ENCODE measurements at regions not wholly inside any gene's neighbourhood (a gene's known extent, or its start where the extent isn't known, plus 50 kb on each side); places are given as distances from the start of the nearest gene placed in this dataset.
"Not testable (repeated sequence)": the region's sequence is repeated elsewhere in the genome, so short reads cannot be mapped to it uniquely, and the experiment has no call there.

GRCh38 chr4:158397781-158398180, 123.9 kb upstream of the RXFP1 start:
- Histone ChIP-seq H3K9me3 (ENCODE audit: low read length) (no peaks in the 10 kb centered on the region), H3K9me2 (ENCODE audit: insufficient read depth, low read length) (no peaks in the 10 kb centered on the region), H4K20me1 (ENCODE audit: insufficient read depth, low read length) (no peaks in the 10 kb centered on the region), H3K4me1 (ENCODE audit: insufficient read depth, low read length, poor library complexity, severe bottlenecking) (no peaks in the 10 kb centered on the region), H3K79me2 (ENCODE audit: insufficient read depth, low read depth, low read length) (no peaks in the 10 kb centered on the region), H3K4me2 (ENCODE audit: low read length) (no peak overlapping the region), H3K27ac (ENCODE audit: low read depth, low read length, poor library complexity, severe bottlenecking) (no peak overlapping the region), H2AFZ (ENCODE audit: low read length) (no peak overlapping the region), H3K4me3 (ENCODE audit: low read depth, low read length, poor library complexity, severe bottlenecking) (no peak overlapping the region), H3K36me3 (ENCODE audit: insufficient read depth, low read length) (no peaks in the 10 kb centered on the region)
- no peak for DNase-seq (ENCODE audit: low spot score)
- TF ChIP-seq CTCF (conservative IDR thresholded peaks at IDR 0.05; ENCODE audit: low read length), result no peak
- TF ChIP-seq EZH2phosphoT487 (IDR thresholded peaks at IDR 0.05; ENCODE audit: borderline replicate concordance, low read depth, low read length), result no peak
- ChIA-PET CTCF (ENCODE audit: unreplicated experiment) (no interaction called here), POLR2A (interaction anchor here (0.7 kb wide), 1 partner anchor 1780 kb away, joined by 5 read pairs; no protein-coding TSS in a partner anchor)
- intact Hi-C loops (cut with micrococcal nuclease; ENCODE audit: unreplicated experiment), result no loop called here
- no TSS peak for BruUV-seq (replicated peaks)

GRCh38 chr4:158407961-158408360, 113.7 kb upstream of the RXFP1 start:
- H2AFZ ChIP-seq (ENCODE audit: low read length); H3K36me3 ChIP-seq (ENCODE audit: insufficient read depth, low read length); H4K20me1 ChIP-seq (ENCODE audit: insufficient read depth, low read length); H3K9me3 ChIP-seq (ENCODE audit: low read length); H3K27ac ChIP-seq (ENCODE audit: low read depth, low read length, poor library complexity, severe bottlenecking); BruUV-seq (replicated peaks); H3K79me2 ChIP-seq (ENCODE audit: insufficient read depth, low read depth, low read length); H3K4me1 ChIP-seq (ENCODE audit: insufficient read depth, low read length, poor library complexity, severe bottlenecking); H3K9me2 ChIP-seq (ENCODE audit: insufficient read depth, low read length); H3K4me3 ChIP-seq (ENCODE audit: low read depth, low read length, poor library complexity, severe bottlenecking); DNase-seq (ENCODE audit: low spot score); H3K4me2 ChIP-seq (ENCODE audit: low read length); CTCF ChIA-PET (ENCODE audit: unreplicated experiment); intact Hi-C loops (cut with micrococcal nuclease; ENCODE audit: unreplicated experiment): not testable (repeated sequence)
- POLR2A ChIA-PET, result interaction anchor here (0.7 kb wide), 1 partner anchor 497 kb away, joined by 4 read pairs; no protein-coding TSS in a partner anchor

GRCh38 chr4:158410272-158410671, 111.4 kb upstream of the RXFP1 start:
- Histone ChIP-seq H3K9me3 (ENCODE audit: low read length) (no peaks in the 10 kb centered on the region), H3K79me2 (ENCODE audit: insufficient read depth, low read depth, low read length) (no peaks in the 10 kb centered on the region), H3K9me2 (ENCODE audit: insufficient read depth, low read length) (no peaks in the 10 kb centered on the region), H3K4me3 (ENCODE audit: low read depth, low read length, poor library complexity, severe bottlenecking) (no peak overlapping the region), H2AFZ (ENCODE audit: low read length) (no peak overlapping the region), H3K27ac (ENCODE audit: low read depth, low read length, poor library complexity, severe bottlenecking) (no peak overlapping the region), H3K4me2 (ENCODE audit: low read length) (no peak overlapping the region), H4K20me1 (ENCODE audit: insufficient read depth, low read length) (no peaks in the 10 kb centered on the region), H3K4me1 (ENCODE audit: insufficient read depth, low read length, poor library complexity, severe bottlenecking) (no peaks in the 10 kb centered on the region), H3K36me3 (ENCODE audit: insufficient read depth, low read length) (no peaks in the 10 kb centered on the region)
- intact Hi-C loops (cut with micrococcal nuclease; ENCODE audit: unreplicated experiment), result no loop called here
- ChIA-PET CTCF (ENCODE audit: unreplicated experiment) (no interaction called here), POLR2A (no interaction called here)
- no peak for DNase-seq (ENCODE audit: low spot score)
- TF ChIP-seq CTCF (conservative IDR thresholded peaks at IDR 0.05; ENCODE audit: low read length), result no peak
- no peak for TF ChIP-seq EZH2phosphoT487 (IDR thresholded peaks at IDR 0.05; ENCODE audit: borderline replicate concordance, low read depth, low read length)
- no TSS peak for BruUV-seq (replicated peaks)
